ENCODE measurements at regions not wholly inside any gene's neighbourhood (a gene's known extent, or its start where the extent isn't known, plus 50 kb on each side); places are given as distances from the start of the nearest gene placed in this dataset.

- H2BK120ac ChIP-seq (ENCODE audit: low read depth, low read length, poor library complexity, severe bottlenecking) = no peak overlapping the region
- H3K4me1 Mint-ChIP-seq = peaks cover 5 to 8% of the 10 kb centered on the region in 2 experiments
- H3K9me3 Mint-ChIP-seq = no peaks in the 10 kb centered on the region
- no peak overlapping the region for H2BK12ac ChIP-seq (ENCODE audit: insufficient read length, low read depth, low read length)
- H3T11ph ChIP-seq (ENCODE audit: low read length) = no peak overlapping the region
- no peak overlapping the region for H3K9ac ChIP-seq (ENCODE audit: extremely low read depth, insufficient read length, low read length)
- H3K79me1 ChIP-seq (ENCODE audit: insufficient read depth, low read depth, low read length, poor library complexity, severe bottlenecking) = no peaks in the 10 kb centered on the region
- no peak overlapping the region for H3K27ac ChIP-seq (ENCODE audit: insufficient read length, low read depth, low read length)
- no peak overlapping the region for H3K14ac ChIP-seq (ENCODE audit: insufficient read depth, low read length)
- H3K23me2 ChIP-seq (ENCODE audit: insufficient read length, low read depth, low read length, poor library complexity, severe bottlenecking) = no peaks in the 10 kb centered on the region
- H3K36me3 Mint-ChIP-seq (ENCODE audit: insufficient read depth in 1 of 3, low read depth in 3 of 3) = no peaks in the 10 kb centered on the region
- no peak overlapping the region for H3K4ac ChIP-seq (ENCODE audit: low read depth, low read length)
- no peaks in the 10 kb centered on the region for H3K79me2 ChIP-seq (ENCODE audit: insufficient read depth, low read length)
- DNase-seq = no peak
- no CpG with 5 or more reads among the region's 5 CpGs for WGBS (ENCODE audit: extremely low coverage, insufficient read length, low lambda C conversion rate)
- no peak overlapping the region for H3K4me2 ChIP-seq (ENCODE audit: insufficient read depth, insufficient read length, low read length)
- H3K23ac ChIP-seq (ENCODE audit: insufficient read length, low read depth, low read length) = no peak overlapping the region
- no peak overlapping the region for H4K91ac ChIP-seq (ENCODE audit: insufficient read length, low read depth, low read length)
- H3K4me1 ChIP-seq (ENCODE audit: insufficient read depth, low read length) = no peaks in the 10 kb centered on the region; the same call in 1 of the 2 replicates
- no peaks in the 10 kb centered on the region for H4K20me1 ChIP-seq (ENCODE audit: control insufficient read depth, insufficient read depth, insufficient read length)
- no peak overlapping the region for H3K4me3 Mint-ChIP-seq
- H3K9me3 ChIP-seq (ENCODE audit: control insufficient read depth, low read depth, low read length) = no peaks in the 10 kb centered on the region
- no peaks in the 10 kb centered on the region; the same call in 1 of the 2 replicates for H3K27me3 ChIP-seq (ENCODE audit: insufficient read depth, low read length)
- H2BK20ac ChIP-seq (ENCODE audit: low read depth, low read length, poor library complexity, severe bottlenecking) = no peak overlapping the region
- no peak overlapping the region for H3K56ac ChIP-seq (ENCODE audit: insufficient read length, low read depth, low read length)
- TF ChIP-seq CTCF (conservative IDR thresholded peaks at IDR 0.05) = no peak
- H3K18ac ChIP-seq (ENCODE audit: insufficient read length, low read depth, low read length) = no peak overlapping the region
- no peak overlapping the region; a peak in 1 of 7 replicates for H3K27ac Mint-ChIP-seq
- no peak overlapping the region for H4K8ac ChIP-seq (replicated peaks; ENCODE audit: insufficient read length, low read depth, low read length)
- peaks cover 17% of the 10 kb centered on the region for H3K27me3 Mint-ChIP-seq (ENCODE audit: low read depth)
- H2AK5ac ChIP-seq (ENCODE audit: insufficient read length, low read length) = no peak overlapping the region
- H4K5ac ChIP-seq (ENCODE audit: insufficient read length, low read depth, low read length) = no peak overlapping the region
- H2BK5ac ChIP-seq (ENCODE audit: insufficient read length, low read length) = no peak overlapping the region
- H2AFZ ChIP-seq (ENCODE audit: low read length) = no peak overlapping the region
- no peak overlapping the region for H2BK15ac ChIP-seq (ENCODE audit: low read depth, low read length)
Measured at GRCh38 chr1:232267092-232267836, 362.7 kb downstream of the SIPA1L2 start.
